Epithelial cell of esophagus (primary cell): ENCODE measurements at regions not wholly inside any gene's neighbourhood (a gene's known extent, or its start where the extent isn't known, plus 50 kb on each side); places are given as distances from the start of the nearest gene placed in this dataset.
A peak's percentile ranks its signal among the peaks of the same experiment; 100 is the strongest.

Source experiments
- DNase-seq: peaks from one replicate; pipeline ENCODE4 v3.0.0; 2010; ENCODE audit warnings: low read depth
- H3K4me3 ChIP-seq: 2 replicates; pipeline ENCODE4 v1.5.1; 2011; ENCODE audit warnings: mild to moderate bottlenecking, low read length, control low read depth
- CTCF ChIP-seq: IDR thresholded peaks from 2 replicates; pipeline ENCODE4 v1.5.1; 2011; ENCODE audit warnings: low read depth, mild to moderate bottlenecking, low read length, control low read depth, inconsistent platforms; ENCODE audit not compliant: insufficient read depth; ENCODE audit errors: missing control alignments

GRCh38 chr5:9947225-9947714 lies 302.4 kb downstream of the ATPSCKMT start:
- peak; percentile 98 for DNase-seq
- TF ChIP-seq CTCF, result no peak

GRCh38 chr5:9932770-9933169 lies 302.6 kb upstream of the TAS2R1 start:
- H3K4me3 ChIP-seq, result no peak overlapping the region
- peak; percentile 71 for DNase-seq
- no peak for TF ChIP-seq CTCF

More at GRCh38 chr5:9947225-9947714, 302.4 kb downstream of the ATPSCKMT start:
- H3K4me3 ChIP-seq, result no peak overlapping the region

- DNase-seq, result peak; percentile 36
- no peak for TF ChIP-seq CTCF
Observed at GRCh38 chr5:9930156-9930555, 300.0 kb upstream of the TAS2R1 start.

GRCh38 chr5:9928326-9928725 lies 298.2 kb upstream of the TAS2R1 start:
- TF ChIP-seq CTCF, result no peak
- DNase-seq, result no peak
- no peak overlapping the region for H3K4me3 ChIP-seq

More at GRCh38 chr5:9930156-9930555, 300.0 kb upstream of the TAS2R1 start:
- no peak overlapping the region for H3K4me3 ChIP-seq

- TF ChIP-seq CTCF, result no peak
Observed at GRCh38 chr5:9927521-9927997, 297.4 kb upstream of the TAS2R1 start.

GRCh38 chr5:9927106-9927505 lies 297.0 kb upstream of the TAS2R1 start:
- TF ChIP-seq CTCF, result no peak
- peak; percentile 44 for DNase-seq
- H3K4me3 ChIP-seq, result no peak overlapping the region

More at GRCh38 chr5:9927521-9927997, 297.4 kb upstream of the TAS2R1 start:
- peak; percentile 72 for DNase-seq
- H3K4me3 ChIP-seq, result no peak overlapping the region

GRCh38 chr5:9924614-9925013 lies 294.5 kb upstream of the TAS2R1 start:
- peak; percentile 98 for DNase-seq
- H3K4me3 ChIP-seq, result no peak overlapping the region
- TF ChIP-seq CTCF, result no peak
